ENCODE measurements at regions not wholly inside any gene's neighbourhood (a gene's known extent, or its start where the extent isn't known, plus 50 kb on each side); places are given as distances from the start of the nearest gene placed in this dataset.

- TF ChIP-seq EZH2phosphoT487 (IDR thresholded peaks at IDR 0.05; ENCODE audit: insufficient read depth, low read depth): no peak
- TF ChIP-seq EZH2 (IDR thresholded peaks at IDR 0.05; ENCODE audit: insufficient read depth, poor library complexity, severe bottlenecking): no peak
Observed at GRCh38 chr1:87180682-87181081, 148.0 kb upstream of the LMO4 start.

All from GM23248 (cell line).